Uterus (tissue), 2 donors: ENCODE measurements at regions not wholly inside any gene's neighbourhood (a gene's known extent, or its start where the extent isn't known, plus 50 kb on each side); places are given as distances from the start of the nearest gene placed in this dataset.

Source experiments
- POLR2A ChIP-seq, 2 donors: fragments of 450-650 bp; IDR thresholded peaks; one replicate each; pipeline ENCODE4 v1.6.1; 2016; ENCODE audit warnings: antibody characterized with exemption in 2 of 2, mild to moderate bottlenecking in 1 of 2, moderate library complexity in 1 of 2
- TF ChIP-seq, protein P1 (sequence below), 4 experiments: fragments of 200-600 bp in 2 of 4; fragments of 450-650 bp in 2 of 4; sonication (generic) in 2 of 4; IDR thresholded peaks; one replicate each; pipeline ENCODE4 v1.5.1; 2016 to 2019; ENCODE audit warnings: antibody characterized with exemption in 4 of 4, mild to moderate bottlenecking in 2 of 4, moderate library complexity in 1 of 4

- no peak for TF ChIP-seq POLR2A (IDR thresholded peaks at IDR 0.05)
- TF ChIP-seq, protein P1, sequence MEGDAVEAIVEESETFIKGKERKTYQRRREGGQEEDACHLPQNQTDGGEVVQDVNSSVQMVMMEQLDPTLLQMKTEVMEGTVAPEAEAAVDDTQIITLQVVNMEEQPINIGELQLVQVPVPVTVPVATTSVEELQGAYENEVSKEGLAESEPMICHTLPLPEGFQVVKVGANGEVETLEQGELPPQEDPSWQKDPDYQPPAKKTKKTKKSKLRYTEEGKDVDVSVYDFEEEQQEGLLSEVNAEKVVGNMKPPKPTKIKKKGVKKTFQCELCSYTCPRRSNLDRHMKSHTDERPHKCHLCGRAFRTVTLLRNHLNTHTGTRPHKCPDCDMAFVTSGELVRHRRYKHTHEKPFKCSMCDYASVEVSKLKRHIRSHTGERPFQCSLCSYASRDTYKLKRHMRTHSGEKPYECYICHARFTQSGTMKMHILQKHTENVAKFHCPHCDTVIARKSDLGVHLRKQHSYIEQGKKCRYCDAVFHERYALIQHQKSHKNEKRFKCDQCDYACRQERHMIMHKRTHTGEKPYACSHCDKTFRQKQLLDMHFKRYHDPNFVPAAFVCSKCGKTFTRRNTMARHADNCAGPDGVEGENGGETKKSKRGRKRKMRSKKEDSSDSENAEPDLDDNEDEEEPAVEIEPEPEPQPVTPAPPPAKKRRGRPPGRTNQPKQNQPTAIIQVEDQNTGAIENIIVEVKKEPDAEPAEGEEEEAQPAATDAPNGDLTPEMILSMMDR (IDR thresholded peaks at IDR 0.05): no peak
These were observed 755.5 kb downstream of the SLITRK5 start for GRCh38 chr13:88426661-88427060.
